ENCODE measurements at regions not wholly inside any gene's neighbourhood (a gene's known extent, or its start where the extent isn't known, plus 50 kb on each side); places are given as distances from the start of the nearest gene placed in this dataset.

DNA sequence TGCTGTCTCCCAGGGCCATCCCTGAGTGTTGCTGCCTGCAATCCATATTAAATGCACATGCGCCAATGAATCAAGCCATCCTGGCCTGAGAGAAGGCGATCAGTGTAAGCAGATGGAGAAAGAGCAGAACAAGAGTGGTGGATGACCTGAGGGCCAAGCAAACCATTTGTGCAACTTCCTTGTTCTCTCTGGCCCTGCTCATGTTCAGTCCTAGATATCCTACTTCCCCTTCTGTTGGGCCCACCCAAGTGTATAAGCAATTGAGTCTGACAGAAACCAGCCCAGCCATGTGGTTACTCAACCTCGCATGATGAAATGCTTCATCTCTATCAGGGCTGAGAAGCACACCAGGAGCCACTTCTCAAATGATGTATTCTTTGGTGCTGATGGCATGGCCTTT lies 383.1 kb upstream of the ID2 start:
- TF ChIP-seq YY1 (IDR thresholded peaks at IDR 0.05; ENCODE audit: low read depth): no peak
- TF ChIP-seq, protein P1, sequence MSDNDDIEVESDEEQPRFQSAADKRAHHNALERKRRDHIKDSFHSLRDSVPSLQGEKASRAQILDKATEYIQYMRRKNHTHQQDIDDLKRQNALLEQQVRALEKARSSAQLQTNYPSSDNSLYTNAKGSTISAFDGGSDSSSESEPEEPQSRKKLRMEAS (IDR thresholded peaks at IDR 0.05): no peak
- TF ChIP-seq CREB1 (IDR thresholded peaks at IDR 0.05; ENCODE audit: low read depth): no peak
- no peak for TF ChIP-seq TAF1 (IDR thresholded peaks at IDR 0.05; ENCODE audit: low read depth)
- TF ChIP-seq FOXM1 (IDR thresholded peaks at IDR 0.05; ENCODE audit: borderline replicate concordance, low read depth): no peak
- TF ChIP-seq, protein P2, sequence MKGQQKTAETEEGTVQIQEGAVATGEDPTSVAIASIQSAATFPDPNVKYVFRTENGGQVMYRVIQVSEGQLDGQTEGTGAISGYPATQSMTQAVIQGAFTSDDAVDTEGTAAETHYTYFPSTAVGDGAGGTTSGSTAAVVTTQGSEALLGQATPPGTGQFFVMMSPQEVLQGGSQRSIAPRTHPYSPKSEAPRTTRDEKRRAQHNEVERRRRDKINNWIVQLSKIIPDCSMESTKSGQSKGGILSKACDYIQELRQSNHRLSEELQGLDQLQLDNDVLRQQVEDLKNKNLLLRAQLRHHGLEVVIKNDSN (IDR thresholded peaks at IDR 0.05): no peak
- no peak for TF ChIP-seq TCF12 (IDR thresholded peaks at IDR 0.05; ENCODE audit: low read depth)
- no peak for TF ChIP-seq NFIC (IDR thresholded peaks at IDR 0.05)
